GM19328 (cell line): ENCODE measurements at regions not wholly inside any gene's neighbourhood (a gene's known extent, or its start where the extent isn't known, plus 50 kb on each side); places are given as distances from the start of the nearest gene placed in this dataset.
"Not testable (repeated sequence)": the region's sequence is repeated elsewhere in the genome, so short reads cannot be mapped to it uniquely, and the experiment has no call there.

Experiments
- ATAC-seq: cut with Tn5 transposase; IDR thresholded peaks from one replicate; pipeline ENCODE4 v1.9.1; 2021; ENCODE audit warnings: mild to moderate bottlenecking, moderate library complexity; ENCODE audit not compliant: unreplicated experiment

GRCh38 chr1:189331071-189331470, 1146.6 kb downstream of the BRINP3 start:
- not testable (repeated sequence) for ATAC-seq

GRCh38 chr1:189336115-189337100, 1141.3 kb downstream of the BRINP3 start:
- no peak for ATAC-seq

GRCh38 chr1:189349607-189350006, 1128.1 kb downstream of the BRINP3 start:
- ATAC-seq = no peak

GRCh38 chr1:189350983-189351616, 1126.6 kb downstream of the BRINP3 start:
- ATAC-seq = no peak

DNA sequence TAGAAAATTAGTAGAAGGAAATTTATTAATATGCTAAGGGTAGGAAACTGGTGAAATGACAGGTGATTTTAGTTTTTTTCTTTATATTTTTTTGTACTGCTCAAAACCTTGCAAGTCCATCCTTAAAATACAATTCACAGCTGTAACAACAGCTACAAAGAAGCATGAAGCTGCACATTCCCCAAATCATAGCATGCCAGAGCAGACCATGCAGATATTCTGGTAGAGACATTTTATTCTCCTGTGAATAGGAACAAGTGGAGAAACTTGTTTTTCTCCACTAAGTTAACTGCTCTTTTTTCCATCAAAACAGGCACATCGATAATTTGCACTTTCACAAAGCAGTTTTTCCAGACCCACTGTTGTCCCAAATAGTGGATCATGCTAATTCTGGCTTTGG, 1125.7 kb downstream of the BRINP3 start:
- no peak for ATAC-seq

DNA sequence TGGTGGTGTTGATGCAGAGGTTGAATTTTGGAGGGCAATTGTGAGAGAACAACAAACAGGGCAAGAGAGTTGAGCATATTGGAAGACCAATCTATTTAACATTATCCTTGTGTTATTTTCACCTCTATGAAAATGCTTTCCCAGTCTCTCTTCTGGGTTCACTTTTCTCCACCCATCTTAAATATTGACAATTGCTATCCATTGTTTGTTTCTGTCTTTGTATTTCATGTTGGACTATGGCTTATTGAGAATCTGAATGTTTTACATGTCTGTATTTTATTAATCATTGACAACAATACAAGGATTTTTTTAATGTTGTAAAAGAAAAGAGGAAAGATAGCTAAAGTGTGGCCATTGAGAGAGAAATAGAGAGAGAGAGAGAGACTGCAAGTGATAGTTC, 1121.5 kb downstream of the BRINP3 start:
- ATAC-seq = no peak

GRCh38 chr1:189357317-189357716, 1120.3 kb downstream of the BRINP3 start:
- no peak for ATAC-seq

DNA sequence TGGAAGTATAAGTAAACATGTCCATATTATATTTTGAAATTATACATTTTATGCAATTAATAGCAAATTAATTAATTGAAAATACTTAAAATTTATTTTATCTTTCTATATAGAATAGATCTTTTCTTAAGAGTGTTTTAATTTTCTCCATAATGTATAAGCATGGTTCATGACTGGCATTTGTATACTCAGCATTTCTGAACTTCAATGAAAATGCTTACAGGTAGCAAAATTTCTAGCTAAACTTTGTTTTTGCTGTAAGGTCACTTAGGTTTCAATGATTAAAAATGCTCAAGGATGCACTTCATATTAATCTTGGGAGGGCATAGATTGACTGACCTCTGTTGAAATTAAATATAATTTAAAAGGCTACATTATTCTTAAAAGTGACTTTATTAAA, 1108.1 kb downstream of the BRINP3 start:
- no peak for ATAC-seq

GRCh38 chr1:189374816-189375215, 1102.8 kb downstream of the BRINP3 start:
- ATAC-seq = no peak

GRCh38 chr1:189405419-189405818, 1072.2 kb downstream of the BRINP3 start:
- ATAC-seq = no peak

- no peak for ATAC-seq
Observed at GRCh38 chr1:189409774-189410173, 1067.9 kb downstream of the BRINP3 start.

- ATAC-seq = no peak
Observed at GRCh38 chr1:189424746-189425331, 1052.8 kb downstream of the BRINP3 start.

DNA sequence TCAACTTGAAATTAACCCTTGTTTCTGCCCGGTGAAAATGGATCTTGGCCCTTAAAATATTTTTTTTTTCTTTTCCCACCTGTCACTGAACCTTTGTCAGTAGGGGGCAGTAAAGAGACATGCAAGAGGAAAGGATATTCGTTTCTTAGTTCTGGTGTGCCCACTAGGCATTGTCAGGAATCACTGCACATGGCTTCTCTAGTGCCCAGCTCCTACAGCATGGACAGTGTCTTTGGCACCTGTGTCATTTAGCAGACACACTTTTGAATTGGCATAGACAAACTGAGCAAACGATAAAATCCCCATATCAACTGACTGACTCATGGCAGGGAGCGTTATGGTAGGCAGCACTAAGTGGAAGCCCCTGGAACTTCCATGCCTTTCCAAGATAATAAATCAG, 1048.1 kb downstream of the BRINP3 start:
- no peak for ATAC-seq

- ATAC-seq = no peak
Observed at GRCh38 chr1:189431447-189431846, 1046.2 kb downstream of the BRINP3 start.

DNA sequence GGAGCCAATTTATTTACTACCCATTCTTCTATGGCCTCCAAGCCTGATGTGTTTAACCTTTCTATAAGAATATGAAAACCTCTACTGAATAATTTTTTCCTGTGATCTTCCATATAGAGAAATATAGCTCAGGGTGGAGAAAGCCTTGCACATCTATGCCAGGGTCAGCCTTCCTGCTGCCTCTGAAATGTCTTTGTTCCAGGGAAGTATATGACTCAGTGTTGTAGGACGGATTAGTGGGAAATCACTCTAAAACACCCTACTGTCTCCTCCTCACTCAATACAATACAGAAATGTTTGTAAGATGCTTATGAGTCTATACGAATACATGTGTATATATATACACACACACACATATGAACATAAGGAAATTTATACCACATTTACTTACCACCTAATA, 1044.9 kb downstream of the BRINP3 start:
- ATAC-seq = no peak

DNA sequence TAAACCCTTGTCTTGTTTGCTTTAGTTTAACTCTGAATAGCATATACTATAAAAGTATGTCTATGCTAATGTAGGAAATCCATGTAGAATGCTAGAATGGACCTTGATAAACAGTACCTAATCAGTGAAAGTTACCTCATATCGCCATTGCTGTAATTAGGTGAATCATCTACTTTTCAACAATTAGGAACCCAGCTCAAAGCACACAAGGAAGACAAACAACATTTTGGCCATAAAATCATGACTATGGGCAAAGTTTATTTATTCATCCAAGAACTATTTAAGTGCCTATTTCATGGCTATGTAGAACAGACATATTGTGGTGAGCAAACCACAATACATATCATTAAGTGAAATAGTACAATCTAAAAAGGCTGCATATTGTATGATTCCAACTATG, 1043.2 kb downstream of the BRINP3 start:
- no peak for ATAC-seq

DNA sequence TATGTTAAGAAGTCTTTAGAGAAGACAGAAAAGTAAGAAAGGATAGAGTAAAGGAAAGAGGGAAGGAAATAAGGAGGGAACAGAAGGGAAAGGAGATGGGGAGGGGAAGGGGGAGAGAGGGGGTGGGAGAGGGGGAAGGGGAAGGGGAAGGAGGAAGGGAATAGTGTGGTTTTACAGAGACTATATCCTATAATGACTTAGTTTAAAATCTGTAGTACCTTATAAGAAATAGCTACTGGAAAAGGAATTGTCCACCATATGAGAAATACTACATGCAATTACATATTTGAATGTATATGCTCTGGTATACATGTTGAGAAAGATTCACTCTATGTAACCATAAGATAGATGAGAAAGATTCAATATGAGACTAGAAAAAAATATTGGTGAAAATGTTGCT, 1042.3 kb downstream of the BRINP3 start:
- ATAC-seq = no peak

- ATAC-seq = no peak
Observed at GRCh38 chr1:189438808-189439207, 1038.9 kb downstream of the BRINP3 start.

DNA sequence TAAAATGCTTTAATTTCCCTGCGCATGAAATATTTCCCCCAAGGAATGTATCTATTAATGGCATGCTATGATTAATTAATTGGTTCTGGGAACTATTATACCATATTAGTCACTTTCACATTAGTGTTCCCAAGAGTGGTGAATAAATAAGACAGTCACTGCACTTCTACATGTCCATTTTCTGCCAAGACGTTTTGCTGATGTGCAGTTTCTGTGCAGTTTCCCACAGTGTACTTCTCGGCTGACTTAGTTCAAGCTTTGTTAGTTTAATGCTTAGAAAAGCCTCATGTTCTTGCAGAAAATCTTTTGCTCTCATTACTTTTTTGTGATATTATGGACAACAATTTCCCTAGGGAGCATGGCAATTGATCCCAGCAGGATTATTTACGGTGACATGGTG, 1014.5 kb downstream of the BRINP3 start:
- no peak for ATAC-seq

- no peak for ATAC-seq
Observed at GRCh38 chr1:189496768-189497167, 980.9 kb downstream of the BRINP3 start.

DNA sequence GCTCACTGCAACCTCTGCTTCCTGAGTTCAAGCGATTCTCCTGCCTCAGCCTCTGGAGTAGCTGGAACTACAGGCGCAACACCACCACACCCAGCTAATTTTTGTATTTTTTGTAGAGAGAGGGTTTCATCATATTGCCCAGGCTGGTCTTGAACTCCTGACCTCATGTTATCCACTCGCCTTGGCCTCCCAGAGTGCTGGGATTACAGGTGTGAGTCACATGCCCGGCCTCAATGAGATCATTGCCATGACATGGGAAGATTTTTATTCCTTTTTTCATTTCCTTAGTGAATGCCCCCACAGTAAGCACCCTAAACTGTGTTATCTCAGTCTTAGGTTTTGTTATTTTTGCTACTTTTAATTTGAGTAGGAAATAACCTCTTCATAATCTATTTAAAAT, 977.9 kb downstream of the BRINP3 start:
- ATAC-seq = no peak

GRCh38 chr1:189500778-189501177, 976.9 kb downstream of the BRINP3 start:
- ATAC-seq = no peak
